H1 (cell line): ENCODE measurements at regions not wholly inside any gene's neighbourhood (a gene's known extent, or its start where the extent isn't known, plus 50 kb on each side); places are given as distances from the start of the nearest gene placed in this dataset.

Experiments used
- CTCF ChIA-PET: fragments of 300-600 bp; sonication (Branson Sonifier 250); formaldehyde crosslinking; loops from one replicate; lab custom pipeline; 2021; ENCODE audit not compliant: partially characterized antibody; lab: Charles Lee
- POLR2A ChIA-PET: fragments of 300-600 bp; sonication (Branson Sonifier 250); formaldehyde crosslinking; loops from one replicate; lab custom pipeline; 2021; ENCODE audit warnings: inconsistent platforms; ENCODE audit not compliant: partially characterized antibody; lab: Charles Lee
- DNase-seq, 2 experiments: peaks; one replicate each; pipeline versions ENCODE4 v3.0.0 to v3.0.0-alpha.2; 2010 to 2022; ENCODE audit warnings: low spot score in 2 of 2, low read depth in 1 of 2, mixed read lengths in 1 of 2
- FAIRE-seq: peaks from 2 replicates; lab custom pipeline; 2011; peaks lifted over from hg19 to GRCh38; lab: Jason Lieb, UNC
- H2AFZ ChIP-seq: 2 replicates; pipeline ENCODE4 v1.8.1; 2012; ENCODE audit warnings: low read length, inconsistent platforms
- H2AK5ac ChIP-seq: 2 replicates; pipeline ENCODE4 v1.6.1; 2013; ENCODE audit warnings: low read depth, low read length
- H2BK120ac ChIP-seq: replicated peaks from 2 replicates; pipeline ENCODE3; 2013; ENCODE audit warnings: low read depth, low read length, inconsistent platforms
- H2BK12ac ChIP-seq: 2 replicates; pipeline ENCODE4 v1.6.1; 2013; ENCODE audit warnings: low read depth, low read length
- H2BK15ac ChIP-seq: 2 replicates; pipeline ENCODE4 v1.6.1; 2013; ENCODE audit warnings: low read length
- H2BK20ac ChIP-seq: 2 replicates; pipeline ENCODE4 v1.6.1; 2013; ENCODE audit warnings: low read length
- H2BK5ac ChIP-seq: 2 replicates; pipeline ENCODE4 v1.6.1; 2013; ENCODE audit warnings: low read depth, low read length
- H3K14ac ChIP-seq: 2 replicates; pipeline ENCODE4 v1.6.1; 2013; ENCODE audit warnings: inconsistent platforms; ENCODE audit not compliant: insufficient read length
- H3K18ac ChIP-seq: 2 replicates; pipeline ENCODE4 v1.6.1; 2013; ENCODE audit warnings: low read length; ENCODE audit errors: extremely low read depth
- H3K23ac ChIP-seq: 2 replicates; pipeline ENCODE4 v1.6.1; 2013; ENCODE audit warnings: inconsistent platforms; ENCODE audit not compliant: insufficient read length
- H3K23me2 ChIP-seq: 2 replicates; pipeline ENCODE4 v1.6.1; 2013; ENCODE audit warnings: low read depth, low read length
- H3K27ac ChIP-seq: 2 replicates; pipeline ENCODE4 v1.6.1; 2011; ENCODE audit warnings: low read depth, low read length, inconsistent platforms
- H3K27me3 ChIP-seq, 4 experiments: replicated peaks in 1 of 4; 1 replicate in 1 of 4; 2 replicates in 3 of 4; pipeline versions ENCODE4 v1.6.1 to v1.8.1; 2011 to 2013; ENCODE audit warnings: low read length in 3 of 4, mild to moderate bottlenecking in 3 of 4, inconsistent platforms in 2 of 4, mixed read lengths in 2 of 4, moderate library complexity in 1 of 4; ENCODE audit not compliant: control insufficient read depth in 3 of 4, insufficient read depth in 3 of 4; ENCODE audit errors: extremely low read depth in 1 of 4
- H3K36me3 ChIP-seq, 4 experiments: 2 replicates each; pipeline versions ENCODE4 v1.6.1 to v1.8.1; 2011 to 2013; ENCODE audit warnings: mild to moderate bottlenecking in 4 of 4, low read length in 3 of 4, moderate library complexity in 2 of 4, control low read depth in 1 of 4, inconsistent platforms in 1 of 4; ENCODE audit not compliant: insufficient read depth in 4 of 4, control insufficient read depth in 2 of 4
- H3K4ac ChIP-seq: replicated peaks from 2 replicates; pipeline ENCODE3; 2013; ENCODE audit warnings: low read length, low read depth, mixed read lengths, inconsistent platforms; ENCODE audit not compliant: insufficient read length
- H3K4me1 ChIP-seq, 4 experiments: replicated peaks in 1 of 4; 1 replicate in 1 of 4; 2 replicates in 3 of 4; pipeline versions ENCODE4 v1.6.1 to v1.8.1; 2011 to 2013; ENCODE audit warnings: low read length in 3 of 4, inconsistent platforms in 2 of 4, mixed read lengths in 1 of 4; ENCODE audit not compliant: insufficient read depth in 4 of 4, control insufficient read depth in 3 of 4
- H3K4me2 ChIP-seq, 2 experiments: 2 replicates each; pipeline versions ENCODE4 v1.6.1 to v1.8.1; 2011 to 2013; ENCODE audit warnings: low read depth in 2 of 2, low read length in 2 of 2, control low read depth in 1 of 2, inconsistent platforms in 1 of 2, mild to moderate bottlenecking in 1 of 2; ENCODE audit not compliant: insufficient read depth in 1 of 2
- H3K4me3 ChIP-seq, 4 experiments: fragments of 200-600, 300-600 bp in 1 of 4; sonication (generic), shearing (Covaris generic), sonication (Bioruptor Twin) in 1 of 4; 2 replicates each; pipeline versions ENCODE4 v1.5.1 to v1.8.1; 2011 to 2016; ENCODE audit warnings: low read length in 4 of 4, low read depth in 3 of 4, control low read depth in 2 of 4, inconsistent platforms in 2 of 4, mild to moderate bottlenecking in 2 of 4, mixed read lengths in 1 of 4, moderate library complexity in 1 of 4; ENCODE audit not compliant: insufficient read depth in 2 of 4; ENCODE audit errors: extremely low read depth in 1 of 4
- H3K56ac ChIP-seq: replicated peaks from 2 replicates; pipeline ENCODE3; 2013; ENCODE audit warnings: low read depth, mild to moderate bottlenecking, mixed read lengths, low read length, inconsistent platforms; ENCODE audit not compliant: insufficient read length
- H3K79me1 ChIP-seq: 2 replicates; pipeline ENCODE4 v1.6.1; 2013; ENCODE audit warnings: low read depth, low read length, control low read depth
- H3K79me2 ChIP-seq, 2 experiments: 2 replicates each; pipeline versions ENCODE4 v1.6.1 to v1.8.1; 2012 to 2013; ENCODE audit warnings: low read length in 2 of 2, mild to moderate bottlenecking in 2 of 2, inconsistent platforms in 1 of 2; ENCODE audit not compliant: insufficient read depth in 2 of 2, control insufficient read depth in 1 of 2
- H3K9ac ChIP-seq, 4 experiments: replicated peaks in 1 of 4; 1 replicate in 1 of 4; 2 replicates in 3 of 4; pipeline versions ENCODE4 v1.6.1 to v1.8.1; 2011 to 2013; ENCODE audit warnings: low read depth in 3 of 4, low read length in 3 of 4, control low read depth in 2 of 4, mild to moderate bottlenecking in 2 of 4, moderate library complexity in 2 of 4, inconsistent platforms in 1 of 4; ENCODE audit errors: extremely low read depth in 1 of 4
- H3K9me3 ChIP-seq, 2 experiments: 2 replicates each; pipeline versions ENCODE4 v1.6.1 to v1.8.1; 2012 to 2013; ENCODE audit warnings: mild to moderate bottlenecking in 2 of 2, moderate library complexity in 2 of 2, control low read depth in 1 of 2, inconsistent platforms in 1 of 2, low read depth in 1 of 2, low read length in 1 of 2, mixed read lengths in 1 of 2; ENCODE audit not compliant: insufficient read depth in 2 of 2
- H4K20me1 ChIP-seq, 2 experiments: replicated peaks in 1 of 2; 2 replicates each; pipeline versions ENCODE3 to v1.8.1; 2011 to 2013; ENCODE audit warnings: inconsistent platforms in 2 of 2, low read length in 2 of 2, mild to moderate bottlenecking in 1 of 2; ENCODE audit not compliant: insufficient read depth in 2 of 2, control insufficient read depth in 1 of 2
- H4K5ac ChIP-seq: 2 replicates; pipeline ENCODE4 v1.6.1; 2013; ENCODE audit warnings: low read length, low read depth, mixed read lengths, inconsistent platforms; ENCODE audit not compliant: insufficient read length
- H4K8ac ChIP-seq: 2 replicates; pipeline ENCODE4 v1.8.0; 2013; ENCODE audit warnings: mild to moderate bottlenecking, moderate library complexity, low read length, inconsistent platforms; ENCODE audit not compliant: insufficient read depth; ENCODE audit errors: extremely low read depth
- H4K91ac ChIP-seq: replicated peaks from 2 replicates; pipeline ENCODE3; 2013; ENCODE audit warnings: low read length, mixed read lengths, inconsistent platforms; ENCODE audit not compliant: insufficient read length
- BCL11A ChIP-seq, 2 experiments: IDR thresholded peaks; one replicate each; pipeline ENCODE4 v1.6.1; 2011; ENCODE audit warnings: low read depth in 2 of 2, low read length in 2 of 2, mild to moderate bottlenecking in 2 of 2
- EZH2 ChIP-seq: fragments of 200-600 bp; sonication (generic); IDR thresholded peaks from 2 replicates; pipeline ENCODE4 v1.7.1; 2012; ENCODE audit warnings: low read depth, mild to moderate bottlenecking, moderate library complexity, low read length, inconsistent platforms; ENCODE audit not compliant: severe bottlenecking
- GABPA ChIP-seq: IDR thresholded peaks from 2 replicates; pipeline ENCODE4 v1.6.1; 2011; ENCODE audit warnings: mild to moderate bottlenecking, low read length, moderate library complexity, borderline replicate concordance; ENCODE audit not compliant: insufficient read depth
- KDM5A ChIP-seq: fragments of 200-600 bp; IDR thresholded peaks from 2 replicates; pipeline ENCODE4 v1.7.1; 2012; ENCODE audit warnings: mild to moderate bottlenecking, low read length, inconsistent platforms, mixed read lengths
- RNF2 ChIP-seq: fragments of 200-900, 300-1000 bp; sonication (generic); IDR thresholded peaks from 2 replicates; pipeline ENCODE4 v1.7.1; 2016; ENCODE audit warnings: borderline replicate concordance, low read depth, mild to moderate bottlenecking, antibody characterized with exemption, low read length; ENCODE audit not compliant: poor library complexity, severe bottlenecking; ENCODE audit errors: missing control alignments
- WGBS, 2 experiments: shearing (Covaris generic) in 1 of 2; methylation state at CpG; one replicate each; pipeline versions ENCODE4 v1.1.6 to v1.1.7; 2013 to 2015; ENCODE audit warnings: low lambda C conversion rate in 2 of 2, mixed read lengths in 2 of 2, inconsistent platforms in 1 of 2, low coverage in 1 of 2, missing lambda C conversion rate in 1 of 2; ENCODE audit not compliant: insufficient replicate concordance in 2 of 2, insufficient coverage in 1 of 2, insufficient read length in 1 of 2; ENCODE audit errors: extremely low coverage in 1 of 2, missing lambda C conversion rate in 1 of 2; 5-methylcytosine and 5-hydroxymethylcytosine counted together
- TF ChIP-seq, protein P1 (sequence below): IDR thresholded peaks from 2 replicates; pipeline ENCODE4 v1.6.1; 2012; ENCODE audit warnings: inconsistent platforms
- TF ChIP-seq, protein P2 (sequence below): IDR thresholded peaks from 2 replicates; pipeline ENCODE4 v1.6.1; 2012; ENCODE audit warnings: low read length, inconsistent platforms

DNA sequence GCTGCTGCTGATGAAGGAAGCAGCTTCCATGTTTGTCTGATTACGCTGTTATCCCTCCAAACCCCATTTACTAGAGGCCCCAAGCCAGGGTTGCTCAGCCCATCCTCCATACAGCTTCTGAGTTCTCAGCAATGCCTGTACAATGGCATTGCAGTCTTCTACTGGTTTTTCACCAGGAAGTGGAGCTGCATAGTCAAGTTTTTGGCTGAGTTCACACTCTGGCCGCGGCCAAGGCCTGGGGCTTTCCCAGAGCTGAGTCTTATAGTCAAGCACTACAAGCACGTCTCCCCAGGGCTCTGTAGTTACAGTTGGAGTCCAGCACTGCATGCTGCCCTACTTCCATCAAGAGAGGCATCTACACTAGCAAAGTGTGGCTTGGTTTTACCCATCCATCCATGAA is 182.5 kb downstream of the POU4F1 start:
- no peak overlapping the region for H2BK20ac ChIP-seq
- no peak overlapping the region for H4K5ac ChIP-seq
- 87% methylated on average over 4 of the region's 4 CpGs; no CpG with 5 or more reads in 1 of the 2 experiments for WGBS, 2 experiments
- H3K4me3 ChIP-seq, result no peak overlapping the region
- TF ChIP-seq GABPA (no peak), BCL11A (IDR thresholded peaks at IDR 0.05; ENCODE audit: low read depth in 2 of 2, low read length in 2 of 2) (no peak), EZH2 (no peak), KDM5A (no peak), RNF2 (no peak)
- TF ChIP-seq, protein P1, sequence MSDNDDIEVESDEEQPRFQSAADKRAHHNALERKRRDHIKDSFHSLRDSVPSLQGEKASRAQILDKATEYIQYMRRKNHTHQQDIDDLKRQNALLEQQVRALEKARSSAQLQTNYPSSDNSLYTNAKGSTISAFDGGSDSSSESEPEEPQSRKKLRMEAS, result no peak
- TF ChIP-seq, protein P2, sequence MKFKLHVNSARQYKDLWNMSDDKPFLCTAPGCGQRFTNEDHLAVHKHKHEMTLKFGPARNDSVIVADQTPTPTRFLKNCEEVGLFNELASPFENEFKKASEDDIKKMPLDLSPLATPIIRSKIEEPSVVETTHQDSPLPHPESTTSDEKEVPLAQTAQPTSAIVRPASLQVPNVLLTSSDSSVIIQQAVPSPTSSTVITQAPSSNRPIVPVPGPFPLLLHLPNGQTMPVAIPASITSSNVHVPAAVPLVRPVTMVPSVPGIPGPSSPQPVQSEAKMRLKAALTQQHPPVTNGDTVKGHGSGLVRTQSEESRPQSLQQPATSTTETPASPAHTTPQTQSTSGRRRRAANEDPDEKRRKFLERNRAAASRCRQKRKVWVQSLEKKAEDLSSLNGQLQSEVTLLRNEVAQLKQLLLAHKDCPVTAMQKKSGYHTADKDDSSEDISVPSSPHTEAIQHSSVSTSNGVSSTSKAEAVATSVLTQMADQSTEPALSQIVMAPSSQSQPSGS, result no peak
- no peaks in the 10 kb centered on the region for H3K27me3 ChIP-seq
- H2BK15ac ChIP-seq, result no peak overlapping the region
- H3K79me1 ChIP-seq, result no peaks in the 10 kb centered on the region
- no peak overlapping the region for H3K4me2 ChIP-seq
- no peaks in the 10 kb centered on the region for H3K79me2 ChIP-seq
- POLR2A ChIA-PET, result no interaction called here
- H2BK5ac ChIP-seq, result no peak overlapping the region
- H4K8ac ChIP-seq, result no peak overlapping the region
- no peaks in the 10 kb centered on the region for H3K9me3 ChIP-seq
- DNase-seq (no peak), FAIRE-seq (no peak)
- H3K9ac ChIP-seq, result no peak overlapping the region
- no peaks in the 10 kb centered on the region for H3K23me2 ChIP-seq
- H2BK120ac ChIP-seq, result no peak overlapping the region
- H3K27ac ChIP-seq, result no peak overlapping the region
- no peak overlapping the region for H3K18ac ChIP-seq
- no peak overlapping the region for H2BK12ac ChIP-seq
- H3K23ac ChIP-seq, result no peak overlapping the region
- no peaks in the 10 kb centered on the region for H3K4me1 ChIP-seq
- CTCF ChIA-PET, result interaction anchor here (1.3 to 1.9 kb wide), 3 partner anchors 12 to 166 kb away, joined by 4 to 6 read pairs (median 4); no protein-coding TSS in a partner anchor
- H4K20me1 ChIP-seq, result no peaks in the 10 kb centered on the region
- H3K4ac ChIP-seq, result no peak overlapping the region
- H2AFZ ChIP-seq, result no peak overlapping the region; the same call in 1 of the 2 replicates
- H4K91ac ChIP-seq, result no peak overlapping the region
- no peaks in the 10 kb centered on the region for H3K36me3 ChIP-seq
- H2AK5ac ChIP-seq, result no peak overlapping the region
- no peak overlapping the region for H3K14ac ChIP-seq
- no peak overlapping the region for H3K56ac ChIP-seq
